ENCODE measurements at regions not wholly inside any gene's neighbourhood (a gene's known extent, or its start where the extent isn't known, plus 50 kb on each side); places are given as distances from the start of the nearest gene placed in this dataset.
A peak's percentile ranks its signal among the peaks of the same experiment; 100 is the strongest.

- no peak overlapping the region for H3K9ac ChIP-seq (ENCODE audit: low read length)
- no peaks in the 10 kb centered on the region for H3K27me3 ChIP-seq (ENCODE audit: insufficient read depth, low read length)
- no peaks in the 10 kb centered on the region for H3K79me1 ChIP-seq (ENCODE audit: low read length)
- H3K18ac ChIP-seq (ENCODE audit: low read length): no peak overlapping the region
- no peak overlapping the region for H3K23ac ChIP-seq (ENCODE audit: low read length)
- H4K8ac ChIP-seq (ENCODE audit: low read depth, low read length): no peak overlapping the region
- peak overlapping the region; percentile 3 for H2BK12ac ChIP-seq (ENCODE audit: low read length)
- H3K36me3 ChIP-seq (ENCODE audit: control insufficient read depth in 1 of 2, insufficient read depth in 2 of 2, low read length in 2 of 2): no peaks in the 10 kb centered on the region
- no peak overlapping the region for H3K4me2 ChIP-seq (ENCODE audit: low read length)
- H3K4ac ChIP-seq (ENCODE audit: low read depth, low read length): no peak overlapping the region
- no peak overlapping the region for H4K12ac ChIP-seq (ENCODE audit: low read depth, low read length)
- peaks cover 3 to 5% of the 10 kb centered on the region in 2 experiments for H3K4me1 ChIP-seq (ENCODE audit: control insufficient read depth in 1 of 2, insufficient read depth in 2 of 2, low read length in 2 of 2)
- H3K27ac ChIP-seq (ENCODE audit: low read depth, low read length): no peak overlapping the region
- H2AK5ac ChIP-seq (ENCODE audit: low read length): peak overlapping the region; percentile 13
- H3K79me2 ChIP-seq (ENCODE audit: control insufficient read depth, insufficient read depth, low read length, poor library complexity): no peaks in the 10 kb centered on the region
- no CpG with 5 or more reads among the region's 6 CpGs for WGBS (ENCODE audit: extremely low coverage, insufficient coverage, insufficient read length)
- H3K4me3 ChIP-seq (ENCODE audit: low read depth, low read length): no peak overlapping the region
- H3K14ac ChIP-seq (ENCODE audit: low read length): no peak overlapping the region
- no peak overlapping the region for H4K91ac ChIP-seq (ENCODE audit: low read depth, low read length)
- H2AFZ ChIP-seq (ENCODE audit: insufficient read depth, low read length, poor library complexity): no peak overlapping the region
- no peak overlapping the region for H2BK120ac ChIP-seq (ENCODE audit: insufficient read depth, low read length, poor library complexity)
- H3K9me3 ChIP-seq (ENCODE audit: insufficient read depth, low read depth, low read length): peaks cover 3% of the 10 kb centered on the region
- H2BK5ac ChIP-seq (ENCODE audit: low read depth, low read length, poor library complexity): no peak overlapping the region
- DNase-seq: no peak
These were observed 200.2 kb downstream of the FOXO1 start for GRCh38 chr13:40466272-40466671.

GRCh38 chr13:40468227-40468838 lies 198.1 kb downstream of the FOXO1 start:
- no peak for DNase-seq
- Histone ChIP-seq H3K9me3 (ENCODE audit: insufficient read depth, low read depth, low read length) (peaks cover 4% of the 10 kb centered on the region), H2BK5ac (ENCODE audit: low read depth, low read length, poor library complexity) (no peak overlapping the region), H3K27ac (ENCODE audit: low read depth, low read length) (no peak overlapping the region), H3K4ac (ENCODE audit: low read depth, low read length) (no peak overlapping the region), H3K14ac (ENCODE audit: low read length) (no peak overlapping the region), H2BK12ac (ENCODE audit: low read length) (no peak overlapping the region), H4K91ac (ENCODE audit: low read depth, low read length) (no peak overlapping the region), H3K4me1 (ENCODE audit: control insufficient read depth in 1 of 2, insufficient read depth in 2 of 2, low read length in 2 of 2) (peaks cover 3 to 5% of the 10 kb centered on the region in 2 experiments), H2BK120ac (ENCODE audit: insufficient read depth, low read length, poor library complexity) (no peak overlapping the region), H3K18ac (ENCODE audit: low read length) (no peak overlapping the region), H3K4me2 (ENCODE audit: low read length) (no peak overlapping the region), H2AFZ (ENCODE audit: insufficient read depth, low read length, poor library complexity) (no peak overlapping the region), H4K8ac (ENCODE audit: low read depth, low read length) (no peak overlapping the region), H3K36me3 (ENCODE audit: control insufficient read depth in 1 of 2, insufficient read depth in 2 of 2, low read length in 2 of 2) (no peaks in the 10 kb centered on the region), H2AK5ac (ENCODE audit: low read length) (no peak overlapping the region), H3K27me3 (ENCODE audit: insufficient read depth, low read length) (no peaks in the 10 kb centered on the region), H3K23ac (ENCODE audit: low read length) (no peak overlapping the region), H3K4me3 (ENCODE audit: low read depth, low read length) (no peak overlapping the region), H3K9ac (ENCODE audit: low read length) (no peak overlapping the region), H4K12ac (ENCODE audit: low read depth, low read length) (no peak overlapping the region), H3K79me1 (ENCODE audit: low read length) (no peaks in the 10 kb centered on the region), H3K79me2 (ENCODE audit: control insufficient read depth, insufficient read depth, low read length, poor library complexity) (no peaks in the 10 kb centered on the region)
- 100% methylated on average over 1 of the region's 2 CpGs for WGBS (ENCODE audit: extremely low coverage, insufficient coverage, insufficient read length)

GRCh38 chr13:40469581-40470310 lies 196.7 kb downstream of the FOXO1 start:
- H4K8ac ChIP-seq (ENCODE audit: low read depth, low read length): no peak overlapping the region
- no CpG with 5 or more reads among the region's 12 CpGs for WGBS (ENCODE audit: extremely low coverage, insufficient coverage, insufficient read length)

GRCh38 chr13:40470660-40471059 lies 195.8 kb downstream of the FOXO1 start:
- no peak overlapping the region for H3K14ac ChIP-seq (ENCODE audit: low read length)
- DNase-seq: no peak
- H3K9ac ChIP-seq (ENCODE audit: low read length): no peak overlapping the region
- H2BK12ac ChIP-seq (ENCODE audit: low read length): no peak overlapping the region
- H2BK5ac ChIP-seq (ENCODE audit: low read depth, low read length, poor library complexity): no peak overlapping the region
- no peaks in the 10 kb centered on the region for H3K27me3 ChIP-seq (ENCODE audit: insufficient read depth, low read length)
- H3K18ac ChIP-seq (ENCODE audit: low read length): no peak overlapping the region
- no peak overlapping the region for H2AK5ac ChIP-seq (ENCODE audit: low read length)
- H4K91ac ChIP-seq (ENCODE audit: low read depth, low read length): no peak overlapping the region
- H3K79me2 ChIP-seq (ENCODE audit: control insufficient read depth, insufficient read depth, low read length, poor library complexity): no peaks in the 10 kb centered on the region
- peaks cover 2% of the 10 kb centered on the region for H3K79me1 ChIP-seq (ENCODE audit: low read length)
- no peak overlapping the region for H3K23ac ChIP-seq (ENCODE audit: low read length)
- peaks cover 6 to 11% of the 10 kb centered on the region in 2 experiments for H3K4me1 ChIP-seq (ENCODE audit: control insufficient read depth in 1 of 2, insufficient read depth in 2 of 2, low read length in 2 of 2)
- no peak overlapping the region for H4K8ac ChIP-seq (ENCODE audit: low read depth, low read length)
- no peak overlapping the region for H4K12ac ChIP-seq (ENCODE audit: low read depth, low read length)
- H2BK120ac ChIP-seq (ENCODE audit: insufficient read depth, low read length, poor library complexity): no peak overlapping the region
- no peak overlapping the region for H3K4me2 ChIP-seq (ENCODE audit: low read length)
- no peak overlapping the region for H3K4me3 ChIP-seq (ENCODE audit: low read depth, low read length)
- no CpG with 5 or more reads among the region's 4 CpGs for WGBS (ENCODE audit: extremely low coverage, insufficient coverage, insufficient read length)
- H3K9me3 ChIP-seq (ENCODE audit: insufficient read depth, low read depth, low read length): peaks cover 4% of the 10 kb centered on the region
- H3K36me3 ChIP-seq (ENCODE audit: control insufficient read depth in 1 of 2, insufficient read depth in 2 of 2, low read length in 2 of 2): no peaks in the 10 kb centered on the region
- H2AFZ ChIP-seq (ENCODE audit: insufficient read depth, low read length, poor library complexity): no peak overlapping the region
- no peak overlapping the region for H3K27ac ChIP-seq (ENCODE audit: low read depth, low read length)
- H3K4ac ChIP-seq (ENCODE audit: low read depth, low read length): no peak overlapping the region

More at GRCh38 chr13:40469581-40470310, 196.7 kb downstream of the FOXO1 start:
- H3K4me2 ChIP-seq (ENCODE audit: low read length): no peak overlapping the region
- no peak overlapping the region for H2BK12ac ChIP-seq (ENCODE audit: low read length)
- DNase-seq: no peak
- H2BK120ac ChIP-seq (ENCODE audit: insufficient read depth, low read length, poor library complexity): no peak overlapping the region
- no peak overlapping the region for H2AFZ ChIP-seq (ENCODE audit: insufficient read depth, low read length, poor library complexity)
- no peak overlapping the region for H3K27ac ChIP-seq (ENCODE audit: low read depth, low read length)
- H3K36me3 ChIP-seq (ENCODE audit: control insufficient read depth in 1 of 2, insufficient read depth in 2 of 2, low read length in 2 of 2): no peaks in the 10 kb centered on the region
- no peaks in the 10 kb centered on the region for H3K27me3 ChIP-seq (ENCODE audit: insufficient read depth, low read length)
- H3K4me3 ChIP-seq (ENCODE audit: low read depth, low read length): no peak overlapping the region
- no peak overlapping the region for H2BK5ac ChIP-seq (ENCODE audit: low read depth, low read length, poor library complexity)
- no peak overlapping the region for H2AK5ac ChIP-seq (ENCODE audit: low read length)
- H3K18ac ChIP-seq (ENCODE audit: low read length): no peak overlapping the region
- H3K79me1 ChIP-seq (ENCODE audit: low read length): peaks cover 2% of the 10 kb centered on the region
- H3K4me1 ChIP-seq (ENCODE audit: control insufficient read depth in 1 of 2, insufficient read depth in 2 of 2, low read length in 2 of 2): peaks cover 9 to 13% of the 10 kb centered on the region in 2 experiments
- H3K4ac ChIP-seq (ENCODE audit: low read depth, low read length): no peak overlapping the region
- no peak overlapping the region for H4K12ac ChIP-seq (ENCODE audit: low read depth, low read length)
- H3K79me2 ChIP-seq (ENCODE audit: control insufficient read depth, insufficient read depth, low read length, poor library complexity): no peaks in the 10 kb centered on the region
- H3K14ac ChIP-seq (ENCODE audit: low read length): no peak overlapping the region
- H3K9ac ChIP-seq (ENCODE audit: low read length): no peak overlapping the region
- no peak overlapping the region for H4K91ac ChIP-seq (ENCODE audit: low read depth, low read length)
- no peak overlapping the region for H3K23ac ChIP-seq (ENCODE audit: low read length)
- H3K9me3 ChIP-seq (ENCODE audit: insufficient read depth, low read depth, low read length): peaks cover 4% of the 10 kb centered on the region

All from trophoblast cell (in vitro differentiated cells and primary cell).